PC-3 (cell line): ENCODE measurements at regions not wholly inside any gene's neighbourhood (a gene's known extent, or its start where the extent isn't known, plus 50 kb on each side); places are given as distances from the start of the nearest gene placed in this dataset.

ENCODE experiments used
- ATAC-seq: fragments of 200-7000 bp; cut with Tn5 transposase; 2 replicates; pipeline ENCODE4 v1.9.1; 2020; ENCODE audit warnings: mild to moderate bottlenecking, moderate library complexity
- BruUV-seq: library from RNA; stranded (reverse); fragments of 400-500 nt; replicated peaks from 2 replicates; lab custom pipeline; 2021; lab: Mats Ljungman, UMichigan
- CTCF ChIA-PET: fragments of 300-600 bp; sonication (Branson Sonifier 250); formaldehyde crosslinking; loops from one replicate; lab custom pipeline; 2022; ENCODE audit warnings: antibody characterized with exemption; lab: Charles Lee
- POLR2A ChIA-PET: fragments of 300-600 bp; sonication (Branson Sonifier 250); formaldehyde crosslinking; loops from one replicate; lab custom pipeline; 2022; ENCODE audit warnings: antibody characterized with exemption; ENCODE audit not compliant: unreplicated experiment; lab: Charles Lee
- DNase-seq: peaks from one replicate; pipeline ENCODE4 v3.0.0-alpha.2; 2015
- H2AFZ ChIP-seq: fragments of 300-600 bp; sonication (generic); 2 replicates; pipeline ENCODE4 v1.6.0; 2016; ENCODE audit warnings: antibody characterized with exemption, low read length
- H3F3A ChIP-seq: fragments of 300-600 bp; sonication (generic); one replicate; pipeline ENCODE4 v1.6.0; 2017; ENCODE audit warnings: antibody characterized with exemption, low read length, control low read depth, mild to moderate bottlenecking; ENCODE audit not compliant: unreplicated experiment
- H3K27ac ChIP-seq: fragments of 300-600 bp; sonication (generic); 2 replicates; pipeline ENCODE4 v1.5.1; 2016; ENCODE audit warnings: mild to moderate bottlenecking, low read length
- H3K27me3 ChIP-seq: fragments of 300-600 bp; sonication (generic); 2 replicates; pipeline ENCODE4 v1.6.1; 2016; ENCODE audit warnings: low read length, mixed read lengths
- H3K36me3 ChIP-seq: fragments of 300-600 bp; sonication (generic); 2 replicates; pipeline ENCODE4 v1.6.1; 2016; ENCODE audit warnings: low read depth, mixed run types, low read length, mixed read lengths
- H3K4me1 ChIP-seq: fragments of 300-600 bp; sonication (generic); 2 replicates; pipeline ENCODE4 v1.5.1; 2016; ENCODE audit warnings: low read length; ENCODE audit not compliant: insufficient read depth
- H3K4me2 ChIP-seq: fragments of 300-600 bp; sonication (generic); 2 replicates; pipeline ENCODE4 v1.6.0; 2016; ENCODE audit warnings: low read length
- H3K4me3 ChIP-seq: fragments of 300-600 bp; sonication (generic); 2 replicates; pipeline ENCODE4 v1.5.1; 2016; ENCODE audit warnings: mild to moderate bottlenecking, low read length, mixed read lengths
- H3K79me2 ChIP-seq: fragments of 300-600 bp; sonication (generic); 2 replicates; pipeline ENCODE4 v1.6.1; 2017; ENCODE audit warnings: low read length, mixed read lengths
- H3K9ac ChIP-seq: fragments of 300-600 bp; sonication (generic); 2 replicates; pipeline ENCODE4 v1.6.0; 2016; ENCODE audit warnings: mild to moderate bottlenecking, low read length
- H3K9me2 ChIP-seq: fragments of 300-600 bp; sonication (generic); replicated peaks from 2 replicates; pipeline ENCODE4 v1.6.1; 2016; ENCODE audit warnings: mixed run types, low read length, mixed read lengths
- H3K9me3 ChIP-seq: fragments of 300-600 bp; sonication (generic); 2 replicates; pipeline ENCODE4 v1.6.1; 2016; ENCODE audit warnings: low read length, mixed read lengths
- H4K20me1 ChIP-seq: fragments of 300-600 bp; sonication (generic); 2 replicates; pipeline ENCODE4 v1.6.1; 2016; ENCODE audit warnings: low read length, mixed read lengths
- CTCF ChIP-seq: fragments of 300-600 bp; sonication (generic); conservative IDR thresholded peaks from 2 replicates; pipeline ENCODE4 v1.5.1; 2017; ENCODE audit warnings: antibody characterized with exemption, low read depth, mild to moderate bottlenecking, low read length
- EZH2 ChIP-seq: fragments of 300-600 bp; sonication (generic); IDR thresholded peaks from one replicate; pipeline ENCODE4 v1.6.1; 2017; ENCODE audit warnings: antibody characterized with exemption, mild to moderate bottlenecking, low read length; ENCODE audit not compliant: unreplicated experiment
- EZH2phosphoT487 ChIP-seq: fragments of 300-600 bp; sonication (generic); IDR thresholded peaks from 2 replicates; pipeline ENCODE4 v1.6.1; 2018; ENCODE audit warnings: mild to moderate bottlenecking, antibody characterized with exemption, low read length, borderline replicate concordance
- intact Hi-C: fragments of 100-400 bp; cut with micrococcal nuclease; formaldehyde crosslinking; loops from 2 replicates; pipeline ENCODE4 v1.9.0; 2023

DNA sequence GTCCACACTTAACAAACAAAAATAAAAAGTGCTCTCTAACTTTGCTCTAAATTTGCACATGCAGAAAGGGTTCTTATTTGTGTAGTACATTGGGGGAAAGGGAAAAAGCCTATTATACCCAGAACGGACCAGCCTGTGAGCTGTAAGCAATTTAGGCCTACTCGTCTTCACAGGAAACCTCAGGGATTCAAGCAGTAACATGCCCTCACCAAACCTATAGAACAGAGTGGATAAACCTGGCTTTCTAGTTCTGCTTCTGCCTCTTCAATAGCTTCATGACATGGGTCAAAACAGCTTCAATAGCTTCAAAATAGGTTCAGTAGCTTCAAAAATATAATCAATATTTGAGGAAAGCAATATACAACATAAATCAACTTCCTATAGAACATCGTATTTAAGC is 163.7 kb downstream of the ARL4A start:
- Histone ChIP-seq H3K36me3 (no peaks in the 10 kb centered on the region), H3K27ac (no peak overlapping the region), H3K9ac (no peak overlapping the region), H3K4me2 (no peak overlapping the region), H3K79me2 (no peaks in the 10 kb centered on the region), H4K20me1 (no peaks in the 10 kb centered on the region), H3K9me3 (no peaks in the 10 kb centered on the region), H3K9me2 (no peaks in the 10 kb centered on the region), H3K4me1 (no peaks in the 10 kb centered on the region), H3F3A (no peaks in the 10 kb centered on the region), H2AFZ (no peak overlapping the region), H3K27me3 (no peaks in the 10 kb centered on the region), H3K4me3 (no peak overlapping the region)
- BruUV-seq = no TSS peak
- TF ChIP-seq EZH2 = no peak
- TF ChIP-seq EZH2phosphoT487 = no peak
- TF ChIP-seq CTCF = no peak
- intact Hi-C loops = no loop called here
- no peak for ATAC-seq
- CTCF ChIA-PET = no interaction called here
- no peak for DNase-seq
- POLR2A ChIA-PET = no interaction called here

DNA sequence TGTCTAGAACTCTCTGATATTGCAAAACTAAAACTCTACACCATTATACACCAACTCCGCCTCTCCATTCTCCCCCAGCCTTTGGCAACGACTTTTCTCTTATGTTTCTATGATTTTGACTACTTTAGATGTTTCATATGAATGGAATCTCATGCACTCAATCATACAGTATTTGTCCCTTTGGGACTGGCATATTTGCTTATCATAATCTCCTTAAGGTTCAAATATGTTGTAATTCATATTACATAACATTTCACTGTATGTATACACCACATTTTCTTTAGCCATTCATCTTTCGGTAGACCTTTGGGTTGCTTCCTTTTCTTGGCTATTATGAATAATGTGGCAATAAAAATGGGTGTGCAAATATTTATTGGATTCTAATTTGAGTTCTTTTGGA is 164.4 kb downstream of the ARL4A start:
- POLR2A ChIA-PET = no interaction called here
- intact Hi-C loops = no loop called here
- Histone ChIP-seq H3K27me3 (no peaks in the 10 kb centered on the region), H3K9me3 (no peaks in the 10 kb centered on the region), H3K79me2 (no peaks in the 10 kb centered on the region), H3K9ac (no peak overlapping the region), H3K36me3 (no peaks in the 10 kb centered on the region), H3F3A (no peaks in the 10 kb centered on the region), H3K9me2 (no peaks in the 10 kb centered on the region), H2AFZ (no peak overlapping the region), H3K4me3 (no peak overlapping the region), H3K4me1 (no peaks in the 10 kb centered on the region), H3K27ac (no peak overlapping the region), H3K4me2 (no peak overlapping the region), H4K20me1 (no peaks in the 10 kb centered on the region)
- CTCF ChIA-PET = no interaction called here
- ATAC-seq = no peak
- no TSS peak for BruUV-seq
- no peak for DNase-seq
- TF ChIP-seq EZH2phosphoT487 (no peak), EZH2 (no peak), CTCF (no peak)

DNA sequence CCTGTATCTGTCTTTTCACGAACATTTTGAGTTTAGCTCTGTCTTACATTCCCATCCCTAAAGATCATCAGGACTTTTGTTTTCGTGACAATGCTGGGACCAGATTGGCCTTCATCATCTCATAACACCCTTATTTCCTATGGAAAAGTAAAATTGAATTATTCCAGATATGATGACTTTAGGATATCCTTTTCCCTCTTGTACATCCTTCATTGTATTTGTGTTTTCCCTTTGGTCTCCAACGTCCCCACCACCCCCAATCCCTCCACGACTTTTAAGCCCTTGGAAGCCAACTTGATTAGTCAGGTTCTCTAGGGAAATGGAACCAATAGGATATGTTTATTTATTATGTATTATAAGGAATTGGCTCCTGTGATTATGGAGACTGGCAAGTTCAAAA is 167.6 kb downstream of the ARL4A start:
- ATAC-seq (no peak), DNase-seq (no peak)
- H3K36me3 ChIP-seq = no peaks in the 10 kb centered on the region
- no peaks in the 10 kb centered on the region for H3K9me3 ChIP-seq
- H3K4me2 ChIP-seq = no peak overlapping the region
- no peak overlapping the region for H2AFZ ChIP-seq
- H3K79me2 ChIP-seq = no peaks in the 10 kb centered on the region
- H3K4me3 ChIP-seq = no peak overlapping the region
- BruUV-seq = no TSS peak
- no peaks in the 10 kb centered on the region for H3K4me1 ChIP-seq
- intact Hi-C loops = no loop called here
- ChIA-PET POLR2A (no interaction called here), CTCF (interaction anchor here (0.6 kb wide), 1 partner anchor 8 kb away, joined by 3 read pairs; no protein-coding TSS in a partner anchor)
- H4K20me1 ChIP-seq = no peaks in the 10 kb centered on the region
- no peaks in the 10 kb centered on the region for H3K27me3 ChIP-seq
- no peaks in the 10 kb centered on the region for H3F3A ChIP-seq
- TF ChIP-seq EZH2phosphoT487 = no peak
- TF ChIP-seq EZH2 = no peak
- no peak for TF ChIP-seq CTCF
- H3K27ac ChIP-seq = no peak overlapping the region
- no peak overlapping the region for H3K9ac ChIP-seq
- no peaks in the 10 kb centered on the region for H3K9me2 ChIP-seq
